OCI-LY7 (cell line): ENCODE measurements at regions not wholly inside any gene's neighbourhood (a gene's known extent, or its start where the extent isn't known, plus 50 kb on each side); places are given as distances from the start of the nearest gene placed in this dataset.

ENCODE experiments used
- BruUV-seq: library from RNA; stranded (reverse); fragments of 400-500 nt; replicated peaks from 2 replicates; lab custom pipeline; 2021; lab: Mats Ljungman, UMichigan
- CTCF ChIA-PET: fragments of 300-600 bp; sonication (Branson Sonifier 250); formaldehyde crosslinking; loops from one replicate; lab custom pipeline; 2022; ENCODE audit warnings: antibody characterized with exemption; ENCODE audit not compliant: unreplicated experiment; lab: Charles Lee
- POLR2A ChIA-PET: fragments of 300-600 bp; sonication (Branson Sonifier 250); formaldehyde crosslinking; loops from one replicate; lab custom pipeline; 2022; ENCODE audit warnings: antibody characterized with exemption; lab: Charles Lee
- DNase-seq: peaks from one replicate; pipeline ENCODE4 v3.0.0-alpha.2; 2015; ENCODE audit warnings: low spot score
- H2AFZ ChIP-seq: fragments of 200-600 bp; sonication (generic), shearing (Covaris generic); 2 replicates; pipeline ENCODE4 v1.6.1; 2014; ENCODE audit warnings: mild to moderate bottlenecking, antibody characterized with exemption, low read length, moderate library complexity
- H3K27ac ChIP-seq: fragments of 200-600 bp; sonication (generic); 2 replicates; pipeline ENCODE4 v1.5.1; 2014; ENCODE audit warnings: mixed run types, low read depth, mild to moderate bottlenecking, moderate library complexity, low read length, inconsistent platforms; ENCODE audit not compliant: poor library complexity, severe bottlenecking
- H3K36me3 ChIP-seq: fragments of 200-600 bp; sonication (generic); 2 replicates; pipeline ENCODE4 v1.6.1; 2014; ENCODE audit warnings: mild to moderate bottlenecking, antibody characterized with exemption, low read length, moderate library complexity, mixed read lengths; ENCODE audit not compliant: insufficient read depth
- H3K4me1 ChIP-seq: fragments of 200-600 bp; sonication (generic); 2 replicates; pipeline ENCODE4 v1.5.1; 2014; ENCODE audit warnings: mild to moderate bottlenecking, low read length; ENCODE audit not compliant: insufficient read depth, poor library complexity, severe bottlenecking
- H3K4me2 ChIP-seq: fragments of 200-600 bp; sonication (generic); 2 replicates; pipeline ENCODE4 v1.6.1; 2014; ENCODE audit warnings: mild to moderate bottlenecking, low read length
- H3K4me3 ChIP-seq: fragments of 200-600 bp; sonication (generic); 2 replicates; pipeline ENCODE4 v1.5.1; 2014; ENCODE audit warnings: mild to moderate bottlenecking, low read depth, low read length; ENCODE audit not compliant: poor library complexity, severe bottlenecking
- H3K79me2 ChIP-seq: fragments of 200-600 bp; sonication (generic); 2 replicates; pipeline ENCODE4 v1.6.1; 2016; ENCODE audit warnings: low read depth, mild to moderate bottlenecking, low read length, moderate library complexity, mixed read lengths; ENCODE audit not compliant: insufficient read depth
- H3K9me2 ChIP-seq: fragments of 200-600 bp; sonication (generic); 2 replicates; pipeline ENCODE4 v1.6.1; 2016; ENCODE audit warnings: mild to moderate bottlenecking, low read length, mixed read lengths; ENCODE audit not compliant: insufficient read depth
- H3K9me3 ChIP-seq: fragments of 200-600 bp; sonication (generic); 2 replicates; pipeline ENCODE4 v1.6.1; 2014; ENCODE audit warnings: mild to moderate bottlenecking, mixed run types, low read length, mixed read lengths
- H4K20me1 ChIP-seq: fragments of 200-600 bp; sonication (generic); 2 replicates; pipeline ENCODE4 v1.6.1; 2014; ENCODE audit warnings: mild to moderate bottlenecking, antibody characterized with exemption, low read length, moderate library complexity, mixed read lengths; ENCODE audit not compliant: insufficient read depth
- CTCF ChIP-seq: fragments of 200-600 bp; sonication (generic); conservative IDR thresholded peaks from 2 replicates; pipeline ENCODE4 v1.5.1; 2014; ENCODE audit warnings: mild to moderate bottlenecking, antibody characterized with exemption, low read length, moderate library complexity, mixed read lengths
- EZH2phosphoT487 ChIP-seq: fragments of 200-600 bp; sonication (generic); IDR thresholded peaks from 2 replicates; pipeline ENCODE4 v1.6.1; 2018; ENCODE audit warnings: low read depth, borderline replicate concordance, mild to moderate bottlenecking, mixed run types, antibody characterized with exemption, low read length, moderate library complexity, mixed read lengths
- intact Hi-C: fragments of 100-400 bp; cut with micrococcal nuclease; formaldehyde crosslinking; loops from one replicate; pipeline ENCODE4 v1.10.0; 2022; ENCODE audit not compliant: unreplicated experiment

GRCh38 chrX:25178555-25178954, 162.8 kb upstream of the ARX start:
- Histone ChIP-seq H3K4me2 (no peak overlapping the region), H2AFZ (no peak overlapping the region), H3K36me3 (no peaks in the 10 kb centered on the region), H4K20me1 (no peaks in the 10 kb centered on the region), H3K27ac (no peak overlapping the region), H3K79me2 (no peaks in the 10 kb centered on the region), H3K9me3 (no peaks in the 10 kb centered on the region), H3K9me2 (no peaks in the 10 kb centered on the region), H3K4me3 (no peak overlapping the region), H3K4me1 (no peaks in the 10 kb centered on the region)
- TF ChIP-seq CTCF (no peak), EZH2phosphoT487 (no peak)
- CTCF ChIA-PET, result no interaction called here
- no peak for DNase-seq
- BruUV-seq, result no TSS peak
- POLR2A ChIA-PET, result no interaction called here
- intact Hi-C loops, result no loop called here

- ChIA-PET CTCF (no interaction called here), POLR2A (no interaction called here)
- H3K9me2 ChIP-seq, result no peaks in the 10 kb centered on the region
- H3K79me2 ChIP-seq, result no peaks in the 10 kb centered on the region
- no peak for TF ChIP-seq EZH2phosphoT487
- no peak for TF ChIP-seq CTCF
- H3K4me2 ChIP-seq, result no peak overlapping the region
- no peak overlapping the region for H2AFZ ChIP-seq
- no peak overlapping the region for H3K4me3 ChIP-seq
- no peaks in the 10 kb centered on the region for H3K9me3 ChIP-seq
- H3K36me3 ChIP-seq, result no peaks in the 10 kb centered on the region
- BruUV-seq, result no TSS peak
- no peaks in the 10 kb centered on the region for H3K4me1 ChIP-seq
- intact Hi-C loops, result no loop called here
- no peaks in the 10 kb centered on the region for H4K20me1 ChIP-seq
- no peak overlapping the region for H3K27ac ChIP-seq
- DNase-seq, result no peak
Measured at GRCh38 chrX:25175743-25176142, 160.0 kb upstream of the ARX start.

- H3K27ac ChIP-seq, result no peak overlapping the region
- H3K4me2 ChIP-seq, result no peak overlapping the region
- no peaks in the 10 kb centered on the region for H3K4me1 ChIP-seq
Measured at GRCh38 chrX:25175171-25175570, 159.4 kb upstream of the ARX start.

More at GRCh38 chrX:25175171-25175570, 159.4 kb upstream of the ARX start:
- BruUV-seq, result no TSS peak
- Histone ChIP-seq H4K20me1 (no peaks in the 10 kb centered on the region), H3K9me3 (no peaks in the 10 kb centered on the region), H3K4me3 (no peak overlapping the region), H2AFZ (no peak overlapping the region), H3K36me3 (no peaks in the 10 kb centered on the region), H3K79me2 (no peaks in the 10 kb centered on the region), H3K9me2 (no peaks in the 10 kb centered on the region)
- TF ChIP-seq EZH2phosphoT487, result no peak
- no peak for TF ChIP-seq CTCF
- intact Hi-C loops, result no loop called here
- ChIA-PET POLR2A (no interaction called here), CTCF (no interaction called here)
- DNase-seq, result no peak
